Upper lobe of left lung (tissue), 6 donors: ENCODE measurements at regions not wholly inside any gene's neighbourhood (a gene's known extent, or its start where the extent isn't known, plus 50 kb on each side); places are given as distances from the start of the nearest gene placed in this dataset.
"Not testable (repeated sequence)": the region's sequence is repeated elsewhere in the genome, so short reads cannot be mapped to it uniquely, and the experiment has no call there.

Source experiments
- ATAC-seq, 2 donors: fragments of 200-7000 bp; cut with Tn5 transposase; one replicate each; pipeline ENCODE4 v1.9.1; 2022; ENCODE audit warnings: mild to moderate bottlenecking in 2 of 2, moderate library complexity in 2 of 2; ENCODE audit not compliant: low FRiP score in 2 of 2
- DNase-seq, 2 donors: peaks; one replicate each; pipeline ENCODE4 v3.0.0-alpha.2; 2019 to 2020
- H3K27ac ChIP-seq, 4 donors: fragments of 200-600 bp; sonication (generic); one replicate each; pipeline ENCODE4 v1.5.1; 2016 to 2019
- H3K27me3 ChIP-seq, 4 donors: fragments of 200-600 bp; sonication (generic); one replicate each; pipeline ENCODE4 v1.5.1; 2017 to 2019
- H3K36me3 ChIP-seq, 4 donors: fragments of 200-600 bp; sonication (generic); one replicate each; pipeline ENCODE4 v1.5.1; 2016 to 2019
- H3K4me1 ChIP-seq, 4 donors: fragments of 200-600 bp; sonication (generic); one replicate each; pipeline ENCODE4 v1.5.1; 2018 to 2019
- H3K4me3 ChIP-seq, 4 donors: fragments of 200-600 bp; sonication (generic); one replicate each; pipeline ENCODE4 v1.5.1; 2017 to 2019; ENCODE audit warnings: mild to moderate bottlenecking in 2 of 4, moderate library complexity in 1 of 4
- H3K9me3 ChIP-seq, 4 donors: fragments of 200-600 bp; sonication (generic); one replicate each; pipeline ENCODE4 v1.5.1; 2018 to 2019
- EP300 ChIP-seq, 4 donors: sonication (generic); formaldehyde crosslinking; IDR thresholded peaks; one replicate each; pipeline ENCODE4 v1.5.1; 2017; ENCODE audit warnings: antibody characterized with exemption in 4 of 4, control low read depth in 2 of 4
- POLR2A ChIP-seq, 4 donors: fragments of 450-650 bp; IDR thresholded peaks; one replicate each; pipeline ENCODE4 v1.5.1; 2016 to 2017; ENCODE audit warnings: antibody characterized with exemption in 4 of 4, mild to moderate bottlenecking in 2 of 4
- POLR2AphosphoS5 ChIP-seq, 2 donors: sonication (generic); formaldehyde crosslinking; IDR thresholded peaks; one replicate each; pipeline ENCODE4 v1.5.1; 2017; ENCODE audit warnings: antibody characterized with exemption in 2 of 2
- WGBS, 2 donors: methylation state at CpG; one replicate each; pipeline ENCODE4 v1.1.5; 2017 to 2018; 5-methylcytosine and 5-hydroxymethylcytosine counted together
- TF ChIP-seq, protein P1 (sequence below), 6 experiments: fragments of 450-650 bp in 4 of 6; fragments of 200-600 bp in 2 of 6; sonication (generic) in 2 of 6; IDR thresholded peaks; one replicate each; pipeline ENCODE4 v1.5.1; 2016 to 2019; ENCODE audit warnings: antibody characterized with exemption in 6 of 6
- donor health status: DM: no; HTN: no; CAD: no; lungs with moderate emphysema.
- donor health status: DM: no; HTN: yes; CAD: no; lungs with severe emphysema.

DNA sequence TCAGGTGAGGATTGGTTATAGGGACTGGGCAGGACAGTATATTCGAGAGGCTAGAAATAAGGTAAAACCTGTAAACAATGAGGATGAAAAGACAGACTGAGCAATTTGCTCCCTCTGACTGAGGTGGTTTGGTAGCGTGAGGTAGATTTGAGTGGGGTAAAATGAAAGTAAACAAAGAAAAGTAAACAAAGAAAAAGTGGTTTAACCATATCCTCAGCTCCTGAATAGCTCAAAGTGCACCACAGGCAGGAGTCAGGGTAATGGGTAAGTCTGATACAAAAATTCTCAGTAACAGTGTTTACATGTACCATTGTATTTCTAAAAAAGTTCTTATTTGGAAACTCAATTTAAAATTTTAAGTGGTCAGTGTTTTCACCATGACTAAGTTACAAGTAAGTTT, 203.1 kb upstream of the ARRDC3 start:
- Histone ChIP-seq H3K9me3 (peaks cover 0 to 6% (median 3%) of the 10 kb centered on the region in 4 donors), H3K27me3 (no peaks in the 10 kb centered on the region), H3K4me1 (peaks cover 0 to 4% (median 0%) of the 10 kb centered on the region in 4 donors), H3K27ac (no peak overlapping the region), H3K4me3 (no peak overlapping the region), H3K36me3 (no peaks in the 10 kb centered on the region)
- 42 to 51% methylated on average over 2 of the region's 2 CpGs for whole genome bisulfite sequencing, 2 donors
- DNase-seq (no peak), ATAC-seq (no peak)
- TF ChIP-seq POLR2AphosphoS5 (IDR thresholded peaks at IDR 0.05), result no peak
- no peak for TF ChIP-seq EP300 (IDR thresholded peaks at IDR 0.05)
- TF ChIP-seq, protein P1, sequence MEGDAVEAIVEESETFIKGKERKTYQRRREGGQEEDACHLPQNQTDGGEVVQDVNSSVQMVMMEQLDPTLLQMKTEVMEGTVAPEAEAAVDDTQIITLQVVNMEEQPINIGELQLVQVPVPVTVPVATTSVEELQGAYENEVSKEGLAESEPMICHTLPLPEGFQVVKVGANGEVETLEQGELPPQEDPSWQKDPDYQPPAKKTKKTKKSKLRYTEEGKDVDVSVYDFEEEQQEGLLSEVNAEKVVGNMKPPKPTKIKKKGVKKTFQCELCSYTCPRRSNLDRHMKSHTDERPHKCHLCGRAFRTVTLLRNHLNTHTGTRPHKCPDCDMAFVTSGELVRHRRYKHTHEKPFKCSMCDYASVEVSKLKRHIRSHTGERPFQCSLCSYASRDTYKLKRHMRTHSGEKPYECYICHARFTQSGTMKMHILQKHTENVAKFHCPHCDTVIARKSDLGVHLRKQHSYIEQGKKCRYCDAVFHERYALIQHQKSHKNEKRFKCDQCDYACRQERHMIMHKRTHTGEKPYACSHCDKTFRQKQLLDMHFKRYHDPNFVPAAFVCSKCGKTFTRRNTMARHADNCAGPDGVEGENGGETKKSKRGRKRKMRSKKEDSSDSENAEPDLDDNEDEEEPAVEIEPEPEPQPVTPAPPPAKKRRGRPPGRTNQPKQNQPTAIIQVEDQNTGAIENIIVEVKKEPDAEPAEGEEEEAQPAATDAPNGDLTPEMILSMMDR (IDR thresholded peaks at IDR 0.05), result no peak
- no peak for TF ChIP-seq POLR2A (IDR thresholded peaks at IDR 0.05)

DNA sequence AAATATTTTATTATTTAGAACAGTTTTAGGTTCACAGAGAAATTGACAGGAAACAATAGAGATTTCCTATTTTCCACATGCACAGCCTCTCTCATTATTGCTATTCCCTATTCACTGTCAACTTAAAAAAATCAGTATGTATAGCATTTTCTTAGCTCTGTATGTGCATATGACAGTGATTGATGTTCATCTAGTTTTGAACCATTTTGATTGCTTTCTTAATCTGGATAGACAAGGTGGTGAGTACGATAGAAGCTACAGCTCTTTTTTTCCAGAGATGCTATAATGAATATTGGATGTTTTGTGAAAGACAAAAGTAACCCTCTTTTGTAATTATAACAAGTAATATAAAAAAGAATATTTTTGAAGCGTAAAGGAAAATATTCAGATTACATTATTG, 201.2 kb upstream of the ARRDC3 start:
- H3K4me1 ChIP-seq, result peaks cover 0 to 4% (median 0%) of the 10 kb centered on the region in 4 donors
- ATAC-seq (no peak), DNase-seq (no peak)
- no peaks in the 10 kb centered on the region for H3K9me3 ChIP-seq
- H3K4me3 ChIP-seq, result no peak overlapping the region
- no peaks in the 10 kb centered on the region for H3K36me3 ChIP-seq
- TF ChIP-seq POLR2A (IDR thresholded peaks at IDR 0.05) (no peak), POLR2AphosphoS5 (IDR thresholded peaks at IDR 0.05) (no peak), EP300 (IDR thresholded peaks at IDR 0.05) (no peak)
- TF ChIP-seq, protein P1 (IDR thresholded peaks at IDR 0.05), result no peak
- H3K27me3 ChIP-seq, result no peaks in the 10 kb centered on the region
- H3K27ac ChIP-seq, result no peak overlapping the region
- WGBS, 2 donors, result 90% methylated on average over 2 of the region's 2 CpGs

DNA sequence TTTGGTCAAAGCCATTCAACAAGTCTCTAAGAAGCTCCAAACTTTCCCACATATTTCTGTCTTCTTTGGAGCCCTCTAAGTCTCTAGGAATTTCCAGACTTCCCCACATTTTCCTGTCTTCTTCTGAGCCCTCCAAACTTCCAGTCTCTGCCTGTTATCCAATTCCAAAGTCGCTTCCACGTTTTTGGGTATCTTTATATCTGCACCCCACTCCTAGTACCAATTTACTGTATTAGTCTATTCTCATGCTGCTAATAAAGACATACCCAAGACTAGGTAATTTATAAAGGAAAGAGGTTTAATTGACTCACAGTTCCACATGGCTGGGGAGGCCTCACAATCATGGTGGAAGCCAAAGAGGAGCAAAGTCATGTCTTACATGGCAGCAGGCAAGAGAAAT, 182.9 kb upstream of the ARRDC3 start:
- WGBS, 2 donors, result 90% methylated on average over 2 of the region's 2 CpGs
- H3K27me3 ChIP-seq, H3K4me1 ChIP-seq, DNase-seq, H3K4me3 ChIP-seq, H3K36me3 ChIP-seq, ATAC-seq, H3K27ac ChIP-seq: not testable (repeated sequence)
- peaks cover 0 to 28% (median 5%) of the 10 kb centered on the region in 4 donors for H3K9me3 ChIP-seq

DNA sequence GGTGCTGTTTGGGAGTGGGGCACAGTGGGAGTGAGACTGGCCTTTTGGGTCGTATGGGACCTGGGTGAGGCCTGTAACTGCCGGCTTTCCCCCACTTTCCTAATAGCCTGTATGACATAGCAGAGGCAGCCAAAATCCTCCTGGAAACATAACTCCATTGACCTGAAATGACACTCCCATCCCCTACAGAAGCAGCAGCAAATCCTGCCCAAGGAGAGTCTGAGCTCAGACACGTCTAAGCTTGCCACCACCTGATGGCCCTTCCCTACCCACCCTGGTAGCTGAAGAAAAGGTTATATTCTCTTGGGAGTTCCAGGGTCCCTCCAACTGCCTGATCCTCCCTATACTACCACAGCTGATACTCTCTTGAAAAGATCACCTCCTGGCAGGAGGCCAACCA, 179.8 kb upstream of the ARRDC3 start:
- no peaks in the 10 kb centered on the region for H3K4me1 ChIP-seq
- no peak for DNase-seq
- ATAC-seq, result no peak
- no peaks in the 10 kb centered on the region for H3K36me3 ChIP-seq
- TF ChIP-seq EP300 (IDR thresholded peaks at IDR 0.05) (no peak), POLR2AphosphoS5 (IDR thresholded peaks at IDR 0.05) (no peak)
- TF ChIP-seq, protein P1 (IDR thresholded peaks at IDR 0.05), result no peak
- H3K27me3 ChIP-seq, result no peaks in the 10 kb centered on the region
- H3K9me3 ChIP-seq, result peaks cover 0 to 28% (median 7%) of the 10 kb centered on the region in 4 donors
- WGBS, 2 donors, result 77 to 88% methylated on average over 1 to 3 of the region's 3 CpGs
- H3K27ac ChIP-seq, result no peak overlapping the region
- H3K4me3 ChIP-seq, result no peak overlapping the region

DNA sequence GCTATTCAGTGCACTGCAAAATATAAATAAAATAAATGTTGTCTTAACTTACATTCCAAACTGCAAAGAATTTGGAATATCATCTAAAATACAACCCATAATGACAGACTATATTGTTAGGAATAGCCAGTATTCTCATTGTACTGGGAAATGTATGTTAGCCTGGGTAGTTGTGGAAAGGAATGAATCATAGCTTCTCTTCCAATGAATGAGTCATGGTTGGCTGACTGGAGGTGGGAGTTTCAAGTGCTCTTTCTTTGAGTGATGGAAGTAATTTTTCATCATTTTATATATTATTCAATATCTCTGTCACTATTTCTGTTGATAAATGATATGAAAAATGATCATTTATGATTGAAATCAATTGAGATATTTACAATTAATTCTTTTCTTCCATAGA, 158.6 kb upstream of the ARRDC3 start:
- H3K27me3 ChIP-seq, result no peaks in the 10 kb centered on the region
- no peak for ATAC-seq
- H3K27ac ChIP-seq, result no peak overlapping the region
- no peak overlapping the region for H3K4me3 ChIP-seq
- H3K9me3 ChIP-seq, result no peaks in the 10 kb centered on the region
- DNase-seq, result no peak
- no peaks in the 10 kb centered on the region for H3K4me1 ChIP-seq
- no peak for TF ChIP-seq POLR2AphosphoS5 (IDR thresholded peaks at IDR 0.05)
- H3K36me3 ChIP-seq, result no peaks in the 10 kb centered on the region

DNA sequence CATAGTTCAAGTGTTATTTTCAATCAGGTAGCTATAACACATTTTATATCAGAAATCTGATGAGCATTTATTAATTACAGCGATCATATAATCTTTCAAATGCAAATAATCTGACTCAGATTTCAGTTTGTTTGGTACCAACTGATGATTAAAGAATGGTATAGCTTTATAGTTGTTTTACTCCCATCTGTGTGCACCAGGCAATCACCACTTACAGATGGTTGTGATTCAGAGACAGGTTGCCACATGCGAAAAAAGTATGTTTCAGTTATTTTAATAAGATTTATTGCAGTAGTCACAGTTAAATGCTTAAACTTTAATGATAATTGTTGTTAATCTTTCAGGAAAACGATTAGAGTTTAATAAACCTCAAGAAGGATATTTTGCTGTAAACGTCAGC, 155.1 kb upstream of the ARRDC3 start:
- Histone ChIP-seq H3K4me1 (no peaks in the 10 kb centered on the region), H3K36me3 (no peaks in the 10 kb centered on the region), H3K27ac (no peak overlapping the region), H3K9me3 (no peaks in the 10 kb centered on the region), H3K4me3 (no peak overlapping the region), H3K27me3 (no peaks in the 10 kb centered on the region)
- DNase-seq (no peak), ATAC-seq (no peak)
- TF ChIP-seq POLR2AphosphoS5 (IDR thresholded peaks at IDR 0.05), result no peak
- TF ChIP-seq EP300 (IDR thresholded peaks at IDR 0.05), result no peak
- no peak for TF ChIP-seq POLR2A (IDR thresholded peaks at IDR 0.05)
- TF ChIP-seq, protein P1 (IDR thresholded peaks at IDR 0.05), result no peak
- WGBS, 2 donors, result 74 to 80% methylated on average over 4 of the region's 4 CpGs
